Kidney epithelial cell (primary cell): ENCODE measurements at regions not wholly inside any gene's neighbourhood (a gene's known extent, or its start where the extent isn't known, plus 50 kb on each side); places are given as distances from the start of the nearest gene placed in this dataset.
"Not testable (repeated sequence)": the region's sequence is repeated elsewhere in the genome, so short reads cannot be mapped to it uniquely, and the experiment has no call there.

Experiments
- DNase-seq: peaks from one replicate; pipeline ENCODE4 v3.0.0-alpha.2; 2010; ENCODE audit warnings: low read depth
- H3K27me3 ChIP-seq: 2 replicates; pipeline ENCODE4 v1.6.0; 2011; ENCODE audit warnings: low read length; ENCODE audit not compliant: control insufficient read depth, insufficient read depth
- H3K36me3 ChIP-seq: 2 replicates; pipeline ENCODE4 v1.5.1; 2011; ENCODE audit warnings: low read length; ENCODE audit not compliant: control insufficient read depth, insufficient read depth
- H3K4me3 ChIP-seq: 2 replicates; pipeline ENCODE4 v1.5.1; 2011; ENCODE audit warnings: low read depth, mild to moderate bottlenecking, control low read depth, low read length
- CTCF ChIP-seq: IDR thresholded peaks from 2 replicates; pipeline ENCODE4 v1.5.1; 2011; ENCODE audit warnings: mild to moderate bottlenecking, moderate library complexity, low read length, control low read depth, inconsistent platforms; ENCODE audit not compliant: insufficient read depth, poor library complexity, severe bottlenecking

GRCh38 chr1:191729742-191730141 is 428.5 kb upstream of the RGS18 start:
- DNase-seq, result no peak
- TF ChIP-seq CTCF, result no peak
- Histone ChIP-seq H3K4me3 (no peak overlapping the region), H3K27me3 (no peaks in the 10 kb centered on the region), H3K36me3 (no peaks in the 10 kb centered on the region)

- H3K36me3 ChIP-seq, H3K4me3 ChIP-seq, H3K27me3 ChIP-seq, DNase-seq: not testable (repeated sequence)
Observed at GRCh38 chr1:191731608-191732302, 426.5 kb upstream of the RGS18 start.

- Histone ChIP-seq H3K4me3 (no peak overlapping the region), H3K36me3 (no peaks in the 10 kb centered on the region), H3K27me3 (no peaks in the 10 kb centered on the region)
- TF ChIP-seq CTCF, result no peak
- DNase-seq, result no peak
Observed at GRCh38 chr1:191734321-191734720, 423.9 kb upstream of the RGS18 start.

- no peak for TF ChIP-seq CTCF
- no peak overlapping the region for H3K4me3 ChIP-seq
Observed at GRCh38 chr1:191739544-191739943, 418.7 kb upstream of the RGS18 start.

GRCh38 chr1:191752342-191752741 is 405.9 kb upstream of the RGS18 start:
- no peaks in the 10 kb centered on the region for H3K27me3 ChIP-seq
- no peak for TF ChIP-seq CTCF
- no peak for DNase-seq

More at GRCh38 chr1:191739544-191739943, 418.7 kb upstream of the RGS18 start:
- Histone ChIP-seq H3K27me3 (no peaks in the 10 kb centered on the region), H3K36me3 (no peaks in the 10 kb centered on the region)
- DNase-seq, result no peak

GRCh38 chr1:191760016-191760415 is 398.2 kb upstream of the RGS18 start:
- H3K27me3 ChIP-seq, result no peaks in the 10 kb centered on the region
- no peak for DNase-seq
- no peaks in the 10 kb centered on the region for H3K36me3 ChIP-seq
- no peak overlapping the region for H3K4me3 ChIP-seq
- TF ChIP-seq CTCF, result no peak

More at GRCh38 chr1:191752342-191752741, 405.9 kb upstream of the RGS18 start:
- H3K36me3 ChIP-seq, result no peaks in the 10 kb centered on the region
- no peak overlapping the region for H3K4me3 ChIP-seq
